ENCODE measurements at regions not wholly inside any gene's neighbourhood (a gene's known extent, or its start where the extent isn't known, plus 50 kb on each side); places are given as distances from the start of the nearest gene placed in this dataset.

- H3K36me3 Mint-ChIP-seq: no peaks in the 10 kb centered on the region
- no peaks in the 10 kb centered on the region for H3K9me3 ChIP-seq (ENCODE audit: control insufficient read depth in 1 of 2, low read length in 2 of 2)
- H3K4me3 Mint-ChIP-seq: no peak overlapping the region
- H3K27me3 Mint-ChIP-seq: no peaks in the 10 kb centered on the region
- no peaks in the 10 kb centered on the region for H3K4me1 ChIP-seq (ENCODE audit: insufficient read depth, low read length)
- POLR2A ChIA-PET (ENCODE audit: partially characterized antibody): no interaction called here
- H3K27me3 ChIP-seq (ENCODE audit: insufficient read depth, low read length): no peaks in the 10 kb centered on the region
- CTCF ChIA-PET (ENCODE audit: partially characterized antibody): no interaction called here
- H3K4me3 ChIP-seq (ENCODE audit: low read length in 2 of 2): no peak overlapping the region
- no peak overlapping the region for H3K27ac ChIP-seq (ENCODE audit: low read depth, low read length)
- H3K9me3 Mint-ChIP-seq: peaks cover 0 to 8% (median 3%) of the 10 kb centered on the region in 8 donors
- intact Hi-C loops (cut with micrococcal nuclease): no loop called here
- no peaks in the 10 kb centered on the region for H3K4me1 Mint-ChIP-seq
- H3K27ac Mint-ChIP-seq: no peak overlapping the region
- no peak for DNase-seq
- H3K36me3 ChIP-seq (ENCODE audit: insufficient read depth, low read length): no peaks in the 10 kb centered on the region
Observed at GRCh38 chr18:66995270-66995669, 391.4 kb upstream of the CDH19 start.

GRCh38 chr18:66994790-66995189 lies 390.9 kb upstream of the CDH19 start:
- ChIA-PET CTCF (ENCODE audit: partially characterized antibody) (no interaction called here), POLR2A (ENCODE audit: partially characterized antibody) (no interaction called here)
- H3K36me3 Mint-ChIP-seq: no peaks in the 10 kb centered on the region
- no peaks in the 10 kb centered on the region for H3K4me1 Mint-ChIP-seq
- H3K27me3 Mint-ChIP-seq: no peaks in the 10 kb centered on the region
- no peak overlapping the region for H3K27ac Mint-ChIP-seq
- no peaks in the 10 kb centered on the region for H3K4me1 ChIP-seq (ENCODE audit: insufficient read depth, low read length)
- H3K4me3 ChIP-seq (ENCODE audit: low read length in 2 of 2): no peak overlapping the region
- no peaks in the 10 kb centered on the region for H3K36me3 ChIP-seq (ENCODE audit: insufficient read depth, low read length)
- no peaks in the 10 kb centered on the region for H3K9me3 ChIP-seq (ENCODE audit: control insufficient read depth in 1 of 2, low read length in 2 of 2)
- no peaks in the 10 kb centered on the region for H3K27me3 ChIP-seq (ENCODE audit: insufficient read depth, low read length)
- no peak for DNase-seq
- no peak overlapping the region for H3K27ac ChIP-seq (ENCODE audit: low read depth, low read length)
- intact Hi-C loops (cut with micrococcal nuclease): no loop called here
- no peak overlapping the region for H3K4me3 Mint-ChIP-seq
- H3K9me3 Mint-ChIP-seq: peaks cover 0 to 8% (median 3%) of the 10 kb centered on the region in 8 donors

- Histone ChIP-seq H3K4me3 (ENCODE audit: low read length in 2 of 2) (no peak overlapping the region), H3K27me3 (ENCODE audit: insufficient read depth, low read length) (no peaks in the 10 kb centered on the region), H3K36me3 (ENCODE audit: insufficient read depth, low read length) (no peaks in the 10 kb centered on the region), H3K4me1 (ENCODE audit: insufficient read depth, low read length) (no peaks in the 10 kb centered on the region), H3K9me3 (ENCODE audit: control insufficient read depth in 1 of 2, low read length in 2 of 2) (no peaks in the 10 kb centered on the region), H3K27ac (ENCODE audit: low read depth, low read length) (no peak overlapping the region)
- Mint-ChIP-seq H3K36me3 (no peaks in the 10 kb centered on the region), H3K27me3 (no peaks in the 10 kb centered on the region), H3K4me3 (no peak overlapping the region), H3K27ac (no peak overlapping the region), H3K9me3 (peaks cover 0 to 8% (median 3%) of the 10 kb centered on the region in 8 donors), H3K4me1 (no peaks in the 10 kb centered on the region)
- POLR2A ChIA-PET (ENCODE audit: partially characterized antibody): no interaction called here
- no peak for DNase-seq
- CTCF ChIA-PET (ENCODE audit: partially characterized antibody): interaction anchor here (0.6 kb wide), 1 partner anchor 156 kb away, joined by 3 read pairs; no protein-coding TSS in a partner anchor
- intact Hi-C loops (cut with micrococcal nuclease): no loop called here
Observed at GRCh38 chr18:66993492-66993891, 389.6 kb upstream of the CDH19 start.

- intact Hi-C loops (cut with micrococcal nuclease): no loop called here
- Mint-ChIP-seq H3K27ac (no peak overlapping the region), H3K9me3 (peaks cover 0 to 8% (median 1%) of the 10 kb centered on the region in 8 donors), H3K4me3 (no peak overlapping the region), H3K36me3 (no peaks in the 10 kb centered on the region), H3K4me1 (no peaks in the 10 kb centered on the region), H3K27me3 (no peaks in the 10 kb centered on the region)
- Histone ChIP-seq H3K36me3 (ENCODE audit: insufficient read depth, low read length) (no peaks in the 10 kb centered on the region), H3K9me3 (ENCODE audit: control insufficient read depth in 1 of 2, low read length in 2 of 2) (no peaks in the 10 kb centered on the region), H3K4me3 (ENCODE audit: low read length in 2 of 2) (no peak overlapping the region), H3K27ac (ENCODE audit: low read depth, low read length) (no peak overlapping the region), H3K4me1 (ENCODE audit: insufficient read depth, low read length) (no peaks in the 10 kb centered on the region), H3K27me3 (ENCODE audit: insufficient read depth, low read length) (no peaks in the 10 kb centered on the region)
- ChIA-PET POLR2A (ENCODE audit: partially characterized antibody) (no interaction called here), CTCF (ENCODE audit: partially characterized antibody) (no interaction called here)
- DNase-seq: no peak
Observed at GRCh38 chr18:66990909-66991308, 387.0 kb upstream of the CDH19 start.

- H3K4me3 ChIP-seq (ENCODE audit: low read length in 2 of 2): no peak overlapping the region
- Mint-ChIP-seq H3K27me3 (no peaks in the 10 kb centered on the region), H3K4me3 (no peak overlapping the region), H3K9me3 (peaks cover 0 to 4% (median 0%) of the 10 kb centered on the region in 8 donors), H3K36me3 (no peaks in the 10 kb centered on the region), H3K4me1 (no peaks in the 10 kb centered on the region), H3K27ac (no peak overlapping the region)
- no peak overlapping the region for H3K27ac ChIP-seq (ENCODE audit: low read depth, low read length)
- H3K4me1 ChIP-seq (ENCODE audit: insufficient read depth, low read length): no peaks in the 10 kb centered on the region
- H3K27me3 ChIP-seq (ENCODE audit: insufficient read depth, low read length): no peaks in the 10 kb centered on the region
- CTCF ChIA-PET (ENCODE audit: partially characterized antibody): no interaction called here
- intact Hi-C loops (cut with micrococcal nuclease): no loop called here
- no peak for DNase-seq
- H3K36me3 ChIP-seq (ENCODE audit: insufficient read depth, low read length): no peaks in the 10 kb centered on the region
- POLR2A ChIA-PET (ENCODE audit: partially characterized antibody): no interaction called here
- H3K9me3 ChIP-seq (ENCODE audit: control insufficient read depth in 1 of 2, low read length in 2 of 2): no peaks in the 10 kb centered on the region
Observed at GRCh38 chr18:66979009-66979408, 375.1 kb upstream of the CDH19 start.

- no peaks in the 10 kb centered on the region for H3K4me1 Mint-ChIP-seq
- intact Hi-C loops (cut with micrococcal nuclease): no loop called here
- ChIA-PET CTCF (ENCODE audit: partially characterized antibody) (no interaction called here), POLR2A (ENCODE audit: partially characterized antibody) (no interaction called here)
- no peak overlapping the region for H3K27ac ChIP-seq (ENCODE audit: low read depth, low read length)
- DNase-seq: no peak
- H3K4me3 ChIP-seq (ENCODE audit: low read length in 2 of 2): no peak overlapping the region
- no peaks in the 10 kb centered on the region for H3K4me1 ChIP-seq (ENCODE audit: insufficient read depth, low read length)
- no peaks in the 10 kb centered on the region for H3K36me3 ChIP-seq (ENCODE audit: insufficient read depth, low read length)
- no peaks in the 10 kb centered on the region for H3K27me3 Mint-ChIP-seq
- peaks cover 0 to 5% (median 0%) of the 10 kb centered on the region in 8 donors for H3K9me3 Mint-ChIP-seq
- no peak overlapping the region for H3K4me3 Mint-ChIP-seq
- no peaks in the 10 kb centered on the region for H3K9me3 ChIP-seq (ENCODE audit: control insufficient read depth in 1 of 2, low read length in 2 of 2)
- H3K27ac Mint-ChIP-seq: no peak overlapping the region
- H3K27me3 ChIP-seq (ENCODE audit: insufficient read depth, low read length): no peaks in the 10 kb centered on the region
- no peaks in the 10 kb centered on the region for H3K36me3 Mint-ChIP-seq
Observed at GRCh38 chr18:66972681-66973080, 368.8 kb upstream of the CDH19 start.

- H3K36me3 ChIP-seq (ENCODE audit: insufficient read depth, low read length): no peaks in the 10 kb centered on the region
- ChIA-PET CTCF (ENCODE audit: partially characterized antibody) (no interaction called here), POLR2A (ENCODE audit: partially characterized antibody) (no interaction called here)
- no peaks in the 10 kb centered on the region for H3K4me1 Mint-ChIP-seq
- no peaks in the 10 kb centered on the region for H3K4me1 ChIP-seq (ENCODE audit: insufficient read depth, low read length)
- H3K27ac ChIP-seq (ENCODE audit: low read depth, low read length): no peak overlapping the region
- intact Hi-C loops (cut with micrococcal nuclease): no loop called here
- no peaks in the 10 kb centered on the region for H3K36me3 Mint-ChIP-seq
- peaks cover 0 to 5% (median 0%) of the 10 kb centered on the region in 8 donors for H3K9me3 Mint-ChIP-seq
- no peak for DNase-seq
- H3K27me3 ChIP-seq (ENCODE audit: insufficient read depth, low read length): no peaks in the 10 kb centered on the region
- H3K9me3 ChIP-seq (ENCODE audit: control insufficient read depth in 1 of 2, low read length in 2 of 2): no peaks in the 10 kb centered on the region
- no peak overlapping the region for H3K4me3 ChIP-seq (ENCODE audit: low read length in 2 of 2)
- no peak overlapping the region for H3K27ac Mint-ChIP-seq
- no peak overlapping the region for H3K4me3 Mint-ChIP-seq
- no peaks in the 10 kb centered on the region for H3K27me3 Mint-ChIP-seq
Observed at GRCh38 chr18:66971960-66972359, 368.1 kb upstream of the CDH19 start.

- intact Hi-C loops (cut with micrococcal nuclease): no loop called here
- Histone ChIP-seq H3K27me3 (ENCODE audit: insufficient read depth, low read length) (no peaks in the 10 kb centered on the region), H3K4me1 (ENCODE audit: insufficient read depth, low read length) (no peaks in the 10 kb centered on the region), H3K36me3 (ENCODE audit: insufficient read depth, low read length) (no peaks in the 10 kb centered on the region), H3K9me3 (ENCODE audit: control insufficient read depth in 1 of 2, low read length in 2 of 2) (no peaks in the 10 kb centered on the region), H3K4me3 (ENCODE audit: low read length in 2 of 2) (no peak overlapping the region), H3K27ac (ENCODE audit: low read depth, low read length) (no peak overlapping the region)
- H3K4me1 Mint-ChIP-seq: no peaks in the 10 kb centered on the region
- H3K27me3 Mint-ChIP-seq: no peaks in the 10 kb centered on the region
- no peak for DNase-seq
- CTCF ChIA-PET (ENCODE audit: partially characterized antibody): no interaction called here
- H3K9me3 Mint-ChIP-seq: peaks cover 0 to 5% (median 0%) of the 10 kb centered on the region in 8 donors
- no peak overlapping the region for H3K27ac Mint-ChIP-seq
- POLR2A ChIA-PET (ENCODE audit: partially characterized antibody): no interaction called here
- no peaks in the 10 kb centered on the region for H3K36me3 Mint-ChIP-seq
- no peak overlapping the region for H3K4me3 Mint-ChIP-seq
Observed at GRCh38 chr18:66966171-66966570, 362.3 kb upstream of the CDH19 start.
